IMR-90 (cell line): ENCODE measurements at regions not wholly inside any gene's neighbourhood (a gene's known extent, or its start where the extent isn't known, plus 50 kb on each side); places are given as distances from the start of the nearest gene placed in this dataset.
A peak's percentile ranks its signal among the peaks of the same experiment; 100 is the strongest.

Experiments
- ATAC-seq: fragments of 200-7000 bp; cut with Tn5 transposase; 2 replicates; pipeline ENCODE4 v1.9.1; 2020; ENCODE audit warnings: low read depth, mild to moderate bottlenecking, moderate library complexity
- BruUV-seq: library from RNA; stranded (reverse); fragments of 400-500 nt; replicated peaks from 2 replicates; lab custom pipeline; 2021; lab: Mats Ljungman, UMichigan
- CTCF ChIA-PET: fragments of 300-600 bp; formaldehyde crosslinking; extraction: SDS; loops from one replicate; lab custom pipeline; 2021; ENCODE audit warnings: antibody characterized with exemption; lab: Yijun Ruan, JAX
- POLR2A ChIA-PET: fragments of 300-600 bp; sonication (Branson Sonifier 250); formaldehyde crosslinking; loops from one replicate; lab custom pipeline; 2022; ENCODE audit warnings: antibody characterized with exemption; ENCODE audit not compliant: unreplicated experiment; lab: Charles Lee
- DNase-seq: peaks from one replicate; pipeline ENCODE4 v3.0.0; 2013
- H2AFZ ChIP-seq: replicated peaks from 2 replicates; pipeline ENCODE3; 2013; ENCODE audit warnings: low read length, mild to moderate bottlenecking; ENCODE audit not compliant: poor library complexity
- H2AK5ac ChIP-seq: 2 replicates; pipeline ENCODE4 v1.6.1; 2013; ENCODE audit warnings: low read depth, low read length, inconsistent platforms
- H2AK9ac ChIP-seq: replicated peaks from 2 replicates; pipeline ENCODE3; 2013; ENCODE audit warnings: mild to moderate bottlenecking, low read depth, low read length, moderate library complexity; ENCODE audit not compliant: poor library complexity
- H2BK120ac ChIP-seq: 2 replicates; pipeline ENCODE4 v1.6.1; 2013; ENCODE audit warnings: low read depth, low read length, inconsistent platforms
- H2BK15ac ChIP-seq: 3 replicates; pipeline ENCODE4 v1.6.1; 2013; ENCODE audit warnings: low read depth, low read length, inconsistent platforms
- H2BK20ac ChIP-seq: 2 replicates; pipeline ENCODE4 v1.6.1; 2013; ENCODE audit warnings: low read depth, mild to moderate bottlenecking, inconsistent platforms, low read length, moderate library complexity
- H2BK5ac ChIP-seq: 2 replicates; pipeline ENCODE4 v1.6.1; 2013; ENCODE audit warnings: mild to moderate bottlenecking, low read depth, low read length, inconsistent platforms; ENCODE audit not compliant: poor library complexity, severe bottlenecking
- H3K14ac ChIP-seq: replicated peaks from 2 replicates; pipeline ENCODE4 v1.6.1; 2013; ENCODE audit warnings: low read depth, low read length, inconsistent platforms
- H3K18ac ChIP-seq: 2 replicates; pipeline ENCODE4 v1.6.1; 2013; ENCODE audit warnings: low read depth, low read length, control low read depth
- H3K23ac ChIP-seq: 2 replicates; pipeline ENCODE4 v1.6.1; 2013; ENCODE audit warnings: low read depth, low read length, inconsistent platforms
- H3K27ac ChIP-seq: 2 replicates; pipeline ENCODE4 v1.5.1; 2013; ENCODE audit warnings: mild to moderate bottlenecking, control low read depth, low read length; ENCODE audit not compliant: insufficient read depth
- H3K27me3 ChIP-seq: 2 replicates; pipeline ENCODE4 v1.6.1; 2013; ENCODE audit warnings: low read length; ENCODE audit not compliant: control insufficient read depth, insufficient read depth
- H3K36me3 ChIP-seq: 2 replicates; pipeline ENCODE4 v1.6.1; 2013; ENCODE audit warnings: low read length, mixed read lengths; ENCODE audit not compliant: control insufficient read depth, insufficient read depth
- H3K4ac ChIP-seq: 2 replicates; pipeline ENCODE4 v1.6.1; 2013; ENCODE audit warnings: low read depth, low read length, inconsistent platforms
- H3K4me1 ChIP-seq: 2 replicates; pipeline ENCODE4 v1.6.1; 2013; ENCODE audit warnings: low read length, mixed read lengths; ENCODE audit not compliant: control insufficient read depth, insufficient read depth
- H3K4me2 ChIP-seq: 2 replicates; pipeline ENCODE4 v1.6.1; 2013; ENCODE audit warnings: low read depth, mild to moderate bottlenecking, control low read depth, low read length, moderate library complexity
- H3K4me3 ChIP-seq: 2 replicates; pipeline ENCODE4 v1.5.1; 2013; ENCODE audit warnings: low read depth, mild to moderate bottlenecking, control low read depth, low read length, moderate library complexity; ENCODE audit not compliant: insufficient read depth
- H3K56ac ChIP-seq: 2 replicates; pipeline ENCODE4 v1.6.1; 2013; ENCODE audit warnings: low read length, inconsistent platforms; ENCODE audit not compliant: insufficient read depth; ENCODE audit errors: extremely low read depth
- H3K79me1 ChIP-seq, 2 experiments: 2 replicates each; pipeline ENCODE4 v1.6.1; 2013; ENCODE audit warnings: low read length in 2 of 2, inconsistent platforms in 1 of 2, low read depth in 1 of 2
- H3K9ac ChIP-seq: 2 replicates; pipeline ENCODE4 v1.6.1; 2013; ENCODE audit warnings: low read depth, low read length, control low read depth
- H3K9me1 ChIP-seq: 2 replicates; pipeline ENCODE4 v1.6.1; 2013; ENCODE audit warnings: low read length, inconsistent platforms; ENCODE audit not compliant: insufficient read depth
- H3K9me3 ChIP-seq: 2 replicates; pipeline ENCODE4 v1.6.1; 2013; ENCODE audit warnings: low read length; ENCODE audit not compliant: control insufficient read depth, insufficient read depth
- H4K20me1 ChIP-seq: 2 replicates; pipeline ENCODE4 v1.6.1; 2013; ENCODE audit warnings: low read length, inconsistent platforms; ENCODE audit not compliant: insufficient read depth
- H4K5ac ChIP-seq: 2 replicates; pipeline ENCODE4 v1.6.1; 2013; ENCODE audit warnings: mild to moderate bottlenecking, low read depth, low read length, control low read depth
- H4K8ac ChIP-seq, 2 experiments: 2 replicates each; pipeline ENCODE4 v1.6.1; 2013; ENCODE audit warnings: low read depth in 2 of 2, low read length in 2 of 2, control low read depth in 1 of 2, inconsistent platforms in 1 of 2
- H4K91ac ChIP-seq: 2 replicates; pipeline ENCODE4 v1.6.1; 2013; ENCODE audit warnings: low read depth, low read length, inconsistent platforms; ENCODE audit not compliant: insufficient read depth
- BHLHE40 ChIP-seq: fragments of 150-350 bp; IDR thresholded peaks from 2 replicates; pipeline ENCODE4 v1.6.1; 2016; ENCODE audit warnings: mild to moderate bottlenecking, low read depth, low read length
- CEBPB ChIP-seq: IDR thresholded peaks from 2 replicates; pipeline ENCODE4 v1.6.1; 2012; ENCODE audit warnings: low read depth, low read length, improper control_type of control experiment
- FOS ChIP-seq: fragments of 150-350 bp; IDR thresholded peaks from 2 replicates; pipeline ENCODE4 v1.6.1; 2016; ENCODE audit warnings: low read depth, low read length
- MAZ ChIP-seq: IDR thresholded peaks from 2 replicates; pipeline ENCODE4 v1.6.1; 2012; ENCODE audit warnings: low read depth, mild to moderate bottlenecking, low read length, improper control_type of control experiment, moderate library complexity, borderline replicate concordance
- MXI1 ChIP-seq: IDR thresholded peaks from 2 replicates; pipeline ENCODE4 v1.6.1; 2012; ENCODE audit warnings: low read depth, mild to moderate bottlenecking, low read length, moderate library complexity, borderline replicate concordance
- NFE2L2 ChIP-seq: fragments of 150-350 bp; IDR thresholded peaks from 2 replicates; pipeline ENCODE4 v1.6.1; 2016; ENCODE audit warnings: low read depth, mild to moderate bottlenecking, low read length
- POLR2A ChIP-seq: IDR thresholded peaks from 2 replicates; pipeline ENCODE4 v1.6.1; 2012; ENCODE audit warnings: mild to moderate bottlenecking, low read depth, low read length
- WGBS, 2 experiments: methylation state at CpG; one replicate each; pipeline versions ENCODE4 v1.1.5 to v1.1.7; 2013; ENCODE audit warnings: missing lambda C conversion rate in 2 of 2; ENCODE audit not compliant: insufficient read length in 1 of 2; ENCODE audit errors: extremely low coverage in 2 of 2; 5-methylcytosine and 5-hydroxymethylcytosine counted together
- dilution Hi-C: fragments of 300-500 bp; cut with HindIII; formaldehyde crosslinking; loops from one replicate; pipeline ENCODE4 v1.14.3; 2018; ENCODE audit warnings: low sequenced_read_pairs; ENCODE audit not compliant: unreplicated experiment
- in situ Hi-C: fragments of 300-500 bp; cut with MboI; formaldehyde crosslinking; loops from 3 replicates; pipeline ENCODE4 v1.14.3; 2019; ENCODE audit warnings: low sequenced_read_pairs, inconsistent platforms, mixed read lengths
- intact Hi-C: fragments of 100-400 bp; cut with micrococcal nuclease; formaldehyde crosslinking; loops from 2 replicates; pipeline ENCODE4 v1.10.0; 2022

- TF ChIP-seq CEBPB: no peak
These were observed 159.1 kb upstream of the GDF10 start (continued) for GRCh38 chr10:47140761-47141348.

- H3K4me1 ChIP-seq: peaks cover 26% of the 10 kb centered on the region
- H4K5ac ChIP-seq: no peak overlapping the region
- H2AFZ ChIP-seq: no peak overlapping the region
- ChIA-PET POLR2A (no interaction called here), CTCF (no interaction called here)
- H4K8ac ChIP-seq: no peak overlapping the region
- no peak overlapping the region for H2BK120ac ChIP-seq
- no peak for TF ChIP-seq BHLHE40
- no peak for TF ChIP-seq NFE2L2
- no peak for TF ChIP-seq POLR2A
- no peak for TF ChIP-seq MAZ
- TF ChIP-seq MXI1: no peak
- no peak for TF ChIP-seq FOS
- H3K27ac ChIP-seq: no peak overlapping the region
- intact Hi-C loops (no loop called here), dilution Hi-C loops (no loop called here), in situ Hi-C loops (no loop called here)
- no peaks in the 10 kb centered on the region for H3K9me3 ChIP-seq
- H3K14ac ChIP-seq: no peak overlapping the region
- H4K91ac ChIP-seq: no peak overlapping the region
- no peak overlapping the region for H2BK15ac ChIP-seq
- peaks cover 24 to 61% of the 10 kb centered on the region in 2 experiments for H3K79me1 ChIP-seq
- H3K4me3 ChIP-seq: no peak overlapping the region
- no peak overlapping the region for H3K56ac ChIP-seq
- peaks cover 5% of the 10 kb centered on the region; the same call in 1 of the 2 replicates for H4K20me1 ChIP-seq
- H3K27me3 ChIP-seq: no peaks in the 10 kb centered on the region
- peaks cover 4% of the 10 kb centered on the region; the same call in 1 of the 2 replicates for H3K36me3 ChIP-seq
- H3K4ac ChIP-seq: no peak overlapping the region
- H3K4me2 ChIP-seq: no peak overlapping the region
- no peak overlapping the region for H3K9ac ChIP-seq
- 0 out of 2 replicates have a peak overlapping the region, but pooled peaks have one; percentile 65 for H2AK5ac ChIP-seq
- peak overlapping the region; percentile 31 for H2AK9ac ChIP-seq
- BruUV-seq: no TSS peak
- DNase-seq (no peak), ATAC-seq (no peak)
- 80% methylated on average over 1 of the region's 5 CpGs; no CpG with 5 or more reads in 1 of the 2 experiments for WGBS, 2 experiments
- no peak overlapping the region for H2BK5ac ChIP-seq
- no peak overlapping the region for H3K23ac ChIP-seq
- H2BK20ac ChIP-seq: no peak overlapping the region
- H3K18ac ChIP-seq: no peak overlapping the region
- peaks cover 24% of the 10 kb centered on the region for H3K9me1 ChIP-seq
These were observed 158.6 kb upstream of the GDF10 start for GRCh38 chr10:47141349-47141748.
